ENCODE measurements at regions not wholly inside any gene's neighbourhood (a gene's known extent, or its start where the extent isn't known, plus 50 kb on each side); places are given as distances from the start of the nearest gene placed in this dataset.
"Not testable (repeated sequence)": the region's sequence is repeated elsewhere in the genome, so short reads cannot be mapped to it uniquely, and the experiment has no call there.

DNA sequence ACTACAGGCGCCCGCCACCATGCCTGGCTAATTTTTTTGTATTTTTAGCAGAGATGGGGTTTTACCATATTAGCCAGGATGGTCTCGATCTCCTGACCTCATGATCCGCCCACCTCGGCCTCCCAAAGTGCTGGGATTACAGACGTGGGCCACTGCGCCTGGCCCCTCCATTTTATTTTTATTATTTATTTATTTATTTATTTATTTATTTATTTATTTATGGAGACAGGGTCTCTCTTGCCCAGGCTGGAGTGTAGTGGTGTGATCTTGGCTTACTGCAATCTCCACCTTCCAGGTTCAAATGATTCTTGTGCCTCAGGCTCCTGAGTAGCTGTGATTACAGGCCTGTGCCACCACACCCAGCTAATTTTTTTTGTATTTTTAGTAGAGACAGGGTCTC, 77.8 kb upstream of the TNRC6B start:
- TF ChIP-seq, protein P1, sequence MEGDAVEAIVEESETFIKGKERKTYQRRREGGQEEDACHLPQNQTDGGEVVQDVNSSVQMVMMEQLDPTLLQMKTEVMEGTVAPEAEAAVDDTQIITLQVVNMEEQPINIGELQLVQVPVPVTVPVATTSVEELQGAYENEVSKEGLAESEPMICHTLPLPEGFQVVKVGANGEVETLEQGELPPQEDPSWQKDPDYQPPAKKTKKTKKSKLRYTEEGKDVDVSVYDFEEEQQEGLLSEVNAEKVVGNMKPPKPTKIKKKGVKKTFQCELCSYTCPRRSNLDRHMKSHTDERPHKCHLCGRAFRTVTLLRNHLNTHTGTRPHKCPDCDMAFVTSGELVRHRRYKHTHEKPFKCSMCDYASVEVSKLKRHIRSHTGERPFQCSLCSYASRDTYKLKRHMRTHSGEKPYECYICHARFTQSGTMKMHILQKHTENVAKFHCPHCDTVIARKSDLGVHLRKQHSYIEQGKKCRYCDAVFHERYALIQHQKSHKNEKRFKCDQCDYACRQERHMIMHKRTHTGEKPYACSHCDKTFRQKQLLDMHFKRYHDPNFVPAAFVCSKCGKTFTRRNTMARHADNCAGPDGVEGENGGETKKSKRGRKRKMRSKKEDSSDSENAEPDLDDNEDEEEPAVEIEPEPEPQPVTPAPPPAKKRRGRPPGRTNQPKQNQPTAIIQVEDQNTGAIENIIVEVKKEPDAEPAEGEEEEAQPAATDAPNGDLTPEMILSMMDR (IDR thresholded peaks at IDR 0.05) = not testable (repeated sequence)
- TF ChIP-seq EP300 (IDR thresholded peaks at IDR 0.05) = not testable (repeated sequence)
